ENCODE measurements at regions not wholly inside any gene's neighbourhood (a gene's known extent, or its start where the extent isn't known, plus 50 kb on each side); places are given as distances from the start of the nearest gene placed in this dataset.

DNA sequence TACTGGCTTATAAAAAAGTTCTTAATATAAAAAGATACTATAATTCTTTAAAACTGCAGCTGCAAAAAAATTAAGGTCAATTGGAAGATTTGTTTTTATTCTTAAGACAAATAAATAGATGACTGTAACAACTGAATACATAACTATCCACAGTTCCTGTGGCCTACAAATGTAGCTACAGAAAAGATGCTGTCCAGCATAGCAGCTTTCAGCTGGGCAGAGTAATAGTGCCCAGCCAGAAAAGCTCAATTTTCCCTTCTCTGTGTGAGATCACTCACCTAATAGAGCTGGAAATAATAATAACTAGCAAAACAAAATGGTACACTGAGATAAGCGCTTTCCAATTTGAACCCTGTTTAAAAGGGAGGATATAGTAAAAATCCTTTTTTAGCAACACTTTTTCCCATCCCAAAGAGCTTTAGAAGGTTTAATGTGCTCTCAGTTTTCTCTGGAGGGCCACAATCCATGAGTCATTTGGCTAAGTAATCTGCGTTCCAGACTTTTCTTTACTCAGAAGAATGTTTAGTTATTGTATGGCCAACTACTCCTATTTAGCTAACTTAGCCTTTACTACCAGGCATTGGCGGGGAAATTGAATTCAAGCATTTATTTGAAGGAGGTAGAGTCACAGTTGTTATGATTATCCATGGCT, 158.1 kb upstream of the SLC39A10 start:
- ATAC-seq (no peak), DNase-seq (ENCODE audit: low read depth, low spot score) (no peak), FAIRE-seq (no peak)
- Histone ChIP-seq H3K27ac (ENCODE audit: control insufficient read depth, insufficient read depth) (no peak overlapping the region), H3K4me3 (no peak overlapping the region), H4K20me1 (ENCODE audit: control insufficient read depth, insufficient read depth) (no peaks in the 10 kb centered on the region), H3K27me3 (replicated peaks in 1 of 2; ENCODE audit: control insufficient read depth in 2 of 2, insufficient read depth in 2 of 2, low read length in 1 of 2) (no peaks in the 10 kb centered on the region), H3K4me2 (ENCODE audit: control insufficient read depth, insufficient read depth) (no peak overlapping the region), H3K79me2 (ENCODE audit: control insufficient read depth, insufficient read depth, low read length) (no peaks in the 10 kb centered on the region), H3K9ac (ENCODE audit: control insufficient read depth, insufficient read depth, low read length) (no peak overlapping the region), H3K4me1 (ENCODE audit: control insufficient read depth, insufficient read depth, low read length) (no peaks in the 10 kb centered on the region), H2AFZ (ENCODE audit: control insufficient read depth, low read depth, low read length) (no peak overlapping the region), H3K36me3 (ENCODE audit: control insufficient read depth in 2 of 2, insufficient read depth in 2 of 2, low read length in 1 of 2) (no peaks in the 10 kb centered on the region), H3K9me3 (replicated peaks; ENCODE audit: control insufficient read depth, insufficient read depth, low read length) (no peaks in the 10 kb centered on the region)
- RAD21 ChIA-PET (ENCODE audit: unreplicated experiment) = interaction anchor here (1.0 to 8.8 kb wide), 23 partner anchors 8 to 569 kb away, joined by 3 to 124 read pairs (median 5); partner anchors contain the start of genes DNAH7 and SLC39A10
- intact Hi-C loops (cut with micrococcal nuclease; ENCODE audit: unreplicated experiment) (loop anchor here (1.0 kb wide), 1 partner anchor 161 kb away; no protein-coding TSS in a partner anchor), in situ Hi-C loops (cut with MboI) (loop anchor here (10.0 kb wide), 1 partner anchor 156 kb away; the partner anchor contains the start of gene SLC39A10)
- TF ChIP-seq USF1 (IDR thresholded peaks at IDR 0.05; ENCODE audit: borderline replicate concordance, extremely low read length, insufficient read depth, low read depth, low read length) = no peak
- no peak for TF ChIP-seq MTA3 (IDR thresholded peaks at IDR 0.05; ENCODE audit: borderline replicate concordance, low read length)
- no peak for TF ChIP-seq NFYA (IDR thresholded peaks at IDR 0.05; ENCODE audit: borderline replicate concordance, low read depth, low read length)
- 96% methylated on average over 3 of the region's 3 CpGs for WGBS (ENCODE audit: insufficient coverage, insufficient replicate concordance, low lambda C conversion rate, missing lambda C conversion rate)
- no TSS peak for BruUV-seq (replicated peaks)
- SMC1A ChIA-PET (ENCODE audit: uncharacterized antibody, unreplicated experiment) = interaction anchor here (0.9 to 6.1 kb wide), 35 partner anchors 9 to 570 kb away, joined by 3 to 91 read pairs (median 6); partner anchors contain the start of genes DNAH7 and SLC39A10
- POLR2A ChIA-PET = interaction anchor here (0.5 to 1.6 kb wide), 5 partner anchors 16 to 153 kb away, joined by 3 to 4 read pairs (median 3); no protein-coding TSS in a partner anchor
- CTCF ChIA-PET = interaction anchor here (0.6 to 7.3 kb wide), 29 partner anchors 9 to 569 kb away, joined by 3 to 99 read pairs (median 5); partner anchors contain the start of genes DNAH7 and SLC39A10

GRCh38 chr2:195498176-195498575, 158.8 kb upstream of the SLC39A10 start:
- ChIA-PET POLR2A (interaction anchor here (0.6 to 1.6 kb wide), 6 partner anchors 16 to 162 kb away, joined by 3 to 4 read pairs (median 3); no protein-coding TSS in a partner anchor), CTCF (interaction anchor here (0.6 to 7.3 kb wide), 32 partner anchors 9 to 778 kb away, joined by 3 to 99 read pairs (median 4); partner anchors contain the start of genes DNAH7 and SLC39A10), SMC1A (ENCODE audit: uncharacterized antibody, unreplicated experiment) (interaction anchor here (0.7 to 6.1 kb wide), 35 partner anchors 10 to 570 kb away, joined by 3 to 91 read pairs (median 6); partner anchors contain the start of genes DNAH7 and SLC39A10), RAD21 (ENCODE audit: unreplicated experiment) (interaction anchor here (0.9 to 8.8 kb wide), 25 partner anchors 9 to 570 kb away, joined by 3 to 124 read pairs (median 4); partner anchors contain the start of genes DNAH7 and SLC39A10)
- ATAC-seq (peak; percentile 78), DNase-seq (ENCODE audit: low read depth, low spot score) (no peak), FAIRE-seq (no peak)
- H3K4me1 ChIP-seq (ENCODE audit: control insufficient read depth, insufficient read depth, low read length) = no peaks in the 10 kb centered on the region
- intact Hi-C loops (cut with micrococcal nuclease; ENCODE audit: unreplicated experiment) = loop anchor here (1.0 kb wide), 1 partner anchor 162 kb away; no protein-coding TSS in a partner anchor
- in situ Hi-C loops (cut with MboI) = loop anchor here (10.0 kb wide), 1 partner anchor 157 kb away; the partner anchor contains the start of gene SLC39A10
- peaks cover 2% of the 10 kb centered on the region; the same call in 2 of the 3 replicates for H3K9me3 ChIP-seq (replicated peaks; ENCODE audit: control insufficient read depth, insufficient read depth, low read length)
- no peaks in the 10 kb centered on the region for H3K27me3 ChIP-seq (replicated peaks in 1 of 2; ENCODE audit: control insufficient read depth in 2 of 2, insufficient read depth in 2 of 2, low read length in 1 of 2)
- H3K27ac ChIP-seq (ENCODE audit: control insufficient read depth, insufficient read depth) = no peak overlapping the region
- H3K4me3 ChIP-seq = no peak overlapping the region
- H2AFZ ChIP-seq (ENCODE audit: control insufficient read depth, low read depth, low read length) = no peak overlapping the region
- no peaks in the 10 kb centered on the region for H3K36me3 ChIP-seq (ENCODE audit: control insufficient read depth in 2 of 2, insufficient read depth in 2 of 2, low read length in 1 of 2)
- no peaks in the 10 kb centered on the region for H4K20me1 ChIP-seq (ENCODE audit: control insufficient read depth, insufficient read depth)
- no peaks in the 10 kb centered on the region for H3K79me2 ChIP-seq (ENCODE audit: control insufficient read depth, insufficient read depth, low read length)
- BruUV-seq (replicated peaks) = no TSS peak
- no peak overlapping the region for H3K9ac ChIP-seq (ENCODE audit: control insufficient read depth, insufficient read depth, low read length)
- no peak overlapping the region for H3K4me2 ChIP-seq (ENCODE audit: control insufficient read depth, insufficient read depth)
- peak; percentile 70 for TF ChIP-seq RAD21 (IDR thresholded peaks at IDR 0.05; ENCODE audit: insufficient read depth, low read depth, low read length)
- no peak for TF ChIP-seq TCF7 (IDR thresholded peaks at IDR 0.05; ENCODE audit: borderline replicate concordance)
- TF ChIP-seq, protein P1, sequence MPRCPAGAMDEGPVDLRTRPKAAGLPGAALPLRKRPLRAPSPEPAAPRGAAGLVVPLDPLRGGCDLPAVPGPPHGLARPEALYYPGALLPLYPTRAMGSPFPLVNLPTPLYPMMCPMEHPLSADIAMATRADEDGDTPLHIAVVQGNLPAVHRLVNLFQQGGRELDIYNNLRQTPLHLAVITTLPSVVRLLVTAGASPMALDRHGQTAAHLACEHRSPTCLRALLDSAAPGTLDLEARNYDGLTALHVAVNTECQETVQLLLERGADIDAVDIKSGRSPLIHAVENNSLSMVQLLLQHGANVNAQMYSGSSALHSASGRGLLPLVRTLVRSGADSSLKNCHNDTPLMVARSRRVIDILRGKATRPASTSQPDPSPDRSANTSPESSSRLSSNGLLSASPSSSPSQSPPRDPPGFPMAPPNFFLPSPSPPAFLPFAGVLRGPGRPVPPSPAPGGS (IDR thresholded peaks at IDR 0.05; ENCODE audit: borderline replicate concordance, insufficient read depth, low read depth, low read length, poor library complexity, severe bottlenecking) = no peak
- TF ChIP-seq ZNF217 (IDR thresholded peaks at IDR 0.05) = no peak
- TF ChIP-seq, protein P2, sequence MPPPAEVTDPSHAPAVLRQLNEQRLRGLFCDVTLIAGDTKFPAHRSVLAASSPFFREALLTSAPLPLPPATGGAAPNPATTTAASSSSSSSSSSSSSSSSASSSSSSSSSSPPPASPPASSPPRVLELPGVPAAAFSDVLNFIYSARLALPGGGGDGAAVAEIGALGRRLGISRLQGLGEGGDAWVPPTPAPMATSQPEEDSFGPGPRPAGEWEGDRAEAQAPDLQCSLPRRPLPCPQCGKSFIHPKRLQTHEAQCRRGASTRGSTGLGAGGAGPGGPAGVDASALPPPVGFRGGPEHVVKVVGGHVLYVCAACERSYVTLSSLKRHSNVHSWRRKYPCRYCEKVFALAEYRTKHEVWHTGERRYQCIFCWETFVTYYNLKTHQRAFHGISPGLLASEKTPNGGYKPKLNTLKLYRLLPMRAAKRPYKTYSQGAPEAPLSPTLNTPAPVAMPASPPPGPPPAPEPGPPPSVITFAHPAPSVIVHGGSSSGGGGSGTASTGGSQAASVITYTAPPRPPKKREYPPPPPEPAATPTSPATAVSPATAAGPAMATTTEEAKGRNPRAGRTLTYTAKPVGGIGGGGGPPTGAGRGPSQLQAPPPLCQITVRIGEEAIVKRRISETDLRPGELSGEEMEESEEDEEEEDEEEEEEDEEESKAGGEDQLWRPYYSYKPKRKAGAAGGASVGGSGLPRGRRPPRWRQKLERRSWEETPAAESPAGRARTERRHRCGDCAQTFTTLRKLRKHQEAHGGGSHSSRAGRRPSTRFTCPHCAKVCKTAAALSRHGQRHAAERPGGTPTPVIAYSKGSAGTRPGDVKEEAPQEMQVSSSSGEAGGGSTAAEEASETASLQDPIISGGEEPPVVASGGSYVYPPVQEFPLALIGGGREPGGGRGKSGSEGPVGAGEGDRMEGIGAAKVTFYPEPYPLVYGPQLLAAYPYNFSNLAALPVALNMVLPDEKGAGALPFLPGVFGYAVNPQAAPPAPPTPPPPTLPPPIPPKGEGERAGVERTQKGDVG (CRISPR knock-in tag; IDR thresholded peaks at IDR 0.05) = no peak

Measured in GM12878 (cell line).